IMR-90 (cell line): ENCODE measurements at regions not wholly inside any gene's neighbourhood (a gene's known extent, or its start where the extent isn't known, plus 50 kb on each side); places are given as distances from the start of the nearest gene placed in this dataset.

ENCODE experiments used
- ATAC-seq: fragments of 200-7000 bp; cut with Tn5 transposase; 2 replicates; pipeline ENCODE4 v1.9.1; 2020; ENCODE audit warnings: low read depth, mild to moderate bottlenecking, moderate library complexity
- BruUV-seq: library from RNA; stranded (reverse); fragments of 400-500 nt; replicated peaks from 2 replicates; lab custom pipeline; 2021; lab: Mats Ljungman, UMichigan
- CTCF ChIA-PET: fragments of 300-600 bp; formaldehyde crosslinking; extraction: SDS; loops from one replicate; lab custom pipeline; 2021; ENCODE audit warnings: antibody characterized with exemption; lab: Yijun Ruan, JAX
- POLR2A ChIA-PET: fragments of 300-600 bp; sonication (Branson Sonifier 250); formaldehyde crosslinking; loops from one replicate; lab custom pipeline; 2022; ENCODE audit warnings: antibody characterized with exemption; ENCODE audit not compliant: unreplicated experiment; lab: Charles Lee
- DNase-seq: peaks from one replicate; pipeline ENCODE4 v3.0.0; 2013
- H2AFZ ChIP-seq: replicated peaks from 2 replicates; pipeline ENCODE3; 2013; ENCODE audit warnings: low read length, mild to moderate bottlenecking; ENCODE audit not compliant: poor library complexity
- H2AK5ac ChIP-seq: 2 replicates; pipeline ENCODE4 v1.6.1; 2013; ENCODE audit warnings: low read depth, low read length, inconsistent platforms
- H2AK9ac ChIP-seq: replicated peaks from 2 replicates; pipeline ENCODE3; 2013; ENCODE audit warnings: mild to moderate bottlenecking, low read depth, low read length, moderate library complexity; ENCODE audit not compliant: poor library complexity
- H2BK120ac ChIP-seq: 2 replicates; pipeline ENCODE4 v1.6.1; 2013; ENCODE audit warnings: low read depth, low read length, inconsistent platforms
- H2BK15ac ChIP-seq: 3 replicates; pipeline ENCODE4 v1.6.1; 2013; ENCODE audit warnings: low read depth, low read length, inconsistent platforms
- H2BK20ac ChIP-seq: 2 replicates; pipeline ENCODE4 v1.6.1; 2013; ENCODE audit warnings: low read depth, mild to moderate bottlenecking, inconsistent platforms, low read length, moderate library complexity
- H2BK5ac ChIP-seq: 2 replicates; pipeline ENCODE4 v1.6.1; 2013; ENCODE audit warnings: mild to moderate bottlenecking, low read depth, low read length, inconsistent platforms; ENCODE audit not compliant: poor library complexity, severe bottlenecking
- H3K14ac ChIP-seq: replicated peaks from 2 replicates; pipeline ENCODE4 v1.6.1; 2013; ENCODE audit warnings: low read depth, low read length, inconsistent platforms
- H3K18ac ChIP-seq: 2 replicates; pipeline ENCODE4 v1.6.1; 2013; ENCODE audit warnings: low read depth, low read length, control low read depth
- H3K23ac ChIP-seq: 2 replicates; pipeline ENCODE4 v1.6.1; 2013; ENCODE audit warnings: low read depth, low read length, inconsistent platforms
- H3K27ac ChIP-seq: 2 replicates; pipeline ENCODE4 v1.5.1; 2013; ENCODE audit warnings: mild to moderate bottlenecking, control low read depth, low read length; ENCODE audit not compliant: insufficient read depth
- H3K27me3 ChIP-seq: 2 replicates; pipeline ENCODE4 v1.6.1; 2013; ENCODE audit warnings: low read length; ENCODE audit not compliant: control insufficient read depth, insufficient read depth
- H3K36me3 ChIP-seq: 2 replicates; pipeline ENCODE4 v1.6.1; 2013; ENCODE audit warnings: low read length, mixed read lengths; ENCODE audit not compliant: control insufficient read depth, insufficient read depth
- H3K4ac ChIP-seq: 2 replicates; pipeline ENCODE4 v1.6.1; 2013; ENCODE audit warnings: low read depth, low read length, inconsistent platforms
- H3K4me1 ChIP-seq: 2 replicates; pipeline ENCODE4 v1.6.1; 2013; ENCODE audit warnings: low read length, mixed read lengths; ENCODE audit not compliant: control insufficient read depth, insufficient read depth
- H3K4me2 ChIP-seq: 2 replicates; pipeline ENCODE4 v1.6.1; 2013; ENCODE audit warnings: low read depth, mild to moderate bottlenecking, control low read depth, low read length, moderate library complexity
- H3K4me3 ChIP-seq: 2 replicates; pipeline ENCODE4 v1.5.1; 2013; ENCODE audit warnings: low read depth, mild to moderate bottlenecking, control low read depth, low read length, moderate library complexity; ENCODE audit not compliant: insufficient read depth
- H3K56ac ChIP-seq: 2 replicates; pipeline ENCODE4 v1.6.1; 2013; ENCODE audit warnings: low read length, inconsistent platforms; ENCODE audit not compliant: insufficient read depth; ENCODE audit errors: extremely low read depth
- H3K79me1 ChIP-seq, 2 experiments: 2 replicates each; pipeline ENCODE4 v1.6.1; 2013; ENCODE audit warnings: low read length in 2 of 2, inconsistent platforms in 1 of 2, low read depth in 1 of 2
- H3K9ac ChIP-seq: 2 replicates; pipeline ENCODE4 v1.6.1; 2013; ENCODE audit warnings: low read depth, low read length, control low read depth
- H3K9me1 ChIP-seq: 2 replicates; pipeline ENCODE4 v1.6.1; 2013; ENCODE audit warnings: low read length, inconsistent platforms; ENCODE audit not compliant: insufficient read depth
- H3K9me3 ChIP-seq: 2 replicates; pipeline ENCODE4 v1.6.1; 2013; ENCODE audit warnings: low read length; ENCODE audit not compliant: control insufficient read depth, insufficient read depth
- H4K20me1 ChIP-seq: 2 replicates; pipeline ENCODE4 v1.6.1; 2013; ENCODE audit warnings: low read length, inconsistent platforms; ENCODE audit not compliant: insufficient read depth
- H4K5ac ChIP-seq: 2 replicates; pipeline ENCODE4 v1.6.1; 2013; ENCODE audit warnings: mild to moderate bottlenecking, low read depth, low read length, control low read depth
- H4K8ac ChIP-seq, 2 experiments: 2 replicates each; pipeline ENCODE4 v1.6.1; 2013; ENCODE audit warnings: low read depth in 2 of 2, low read length in 2 of 2, control low read depth in 1 of 2, inconsistent platforms in 1 of 2
- H4K91ac ChIP-seq: 2 replicates; pipeline ENCODE4 v1.6.1; 2013; ENCODE audit warnings: low read depth, low read length, inconsistent platforms; ENCODE audit not compliant: insufficient read depth
- BHLHE40 ChIP-seq: fragments of 150-350 bp; IDR thresholded peaks from 2 replicates; pipeline ENCODE4 v1.6.1; 2016; ENCODE audit warnings: mild to moderate bottlenecking, low read depth, low read length
- CEBPB ChIP-seq: IDR thresholded peaks from 2 replicates; pipeline ENCODE4 v1.6.1; 2012; ENCODE audit warnings: low read depth, low read length, improper control_type of control experiment
- CHD1 ChIP-seq: IDR thresholded peaks from 2 replicates; pipeline ENCODE4 v1.6.1; 2012; ENCODE audit warnings: low read depth, low read length, improper control_type of control experiment
- CTCF ChIP-seq: conservative IDR thresholded peaks from 2 replicates; pipeline ENCODE4 v1.5.1; 2012; ENCODE audit warnings: mild to moderate bottlenecking, low read depth, low read length, improper control_type of control experiment
- ELK1 ChIP-seq: fragments of 150-350 bp; IDR thresholded peaks from 2 replicates; pipeline ENCODE4 v1.6.1; 2016; ENCODE audit warnings: low read depth, mild to moderate bottlenecking, low read length, moderate library complexity, borderline replicate concordance
- FOS ChIP-seq: fragments of 150-350 bp; IDR thresholded peaks from 2 replicates; pipeline ENCODE4 v1.6.1; 2016; ENCODE audit warnings: low read depth, low read length
- MAFK ChIP-seq: IDR thresholded peaks from 2 replicates; pipeline ENCODE4 v1.6.1; 2012; ENCODE audit warnings: low read depth, low read length, improper control_type of control experiment
- MAZ ChIP-seq: IDR thresholded peaks from 2 replicates; pipeline ENCODE4 v1.6.1; 2012; ENCODE audit warnings: low read depth, mild to moderate bottlenecking, low read length, improper control_type of control experiment, moderate library complexity, borderline replicate concordance
- MXI1 ChIP-seq: IDR thresholded peaks from 2 replicates; pipeline ENCODE4 v1.6.1; 2012; ENCODE audit warnings: low read depth, mild to moderate bottlenecking, low read length, moderate library complexity, borderline replicate concordance
- NFE2L2 ChIP-seq: fragments of 150-350 bp; IDR thresholded peaks from 2 replicates; pipeline ENCODE4 v1.6.1; 2016; ENCODE audit warnings: low read depth, mild to moderate bottlenecking, low read length
- POLR2A ChIP-seq: IDR thresholded peaks from 2 replicates; pipeline ENCODE4 v1.6.1; 2012; ENCODE audit warnings: mild to moderate bottlenecking, low read depth, low read length
- RAD21 ChIP-seq: IDR thresholded peaks from 2 replicates; pipeline ENCODE4 v1.6.1; 2012; ENCODE audit warnings: low read length, improper control_type of control experiment
- RCOR1 ChIP-seq: IDR thresholded peaks from 2 replicates; pipeline ENCODE4 v1.6.1; 2012; ENCODE audit warnings: mild to moderate bottlenecking, low read length, improper control_type of control experiment; ENCODE audit not compliant: insufficient replicate concordance
- RFX5 ChIP-seq: IDR thresholded peaks from 2 replicates; pipeline ENCODE4 v1.8.0; 2012; ENCODE audit warnings: low read depth, mild to moderate bottlenecking, low read length, moderate library complexity
- SMC3 ChIP-seq: fragments of 150-350 bp; IDR thresholded peaks from 2 replicates; pipeline ENCODE4 v1.6.1; 2016; ENCODE audit warnings: low read depth, mild to moderate bottlenecking, antibody characterized with exemption, low read length, moderate library complexity
- USF2 ChIP-seq: fragments of 150-350 bp; IDR thresholded peaks from 2 replicates; pipeline ENCODE4 v1.6.1; 2017; ENCODE audit warnings: mild to moderate bottlenecking, antibody characterized with exemption, low read length, low read depth
- WGBS, 2 experiments: methylation state at CpG; one replicate each; pipeline versions ENCODE4 v1.1.5 to v1.1.7; 2013; ENCODE audit warnings: missing lambda C conversion rate in 2 of 2; ENCODE audit not compliant: insufficient read length in 1 of 2; ENCODE audit errors: extremely low coverage in 2 of 2; 5-methylcytosine and 5-hydroxymethylcytosine counted together
- dilution Hi-C: fragments of 300-500 bp; cut with HindIII; formaldehyde crosslinking; loops from one replicate; pipeline ENCODE4 v1.14.3; 2018; ENCODE audit warnings: low sequenced_read_pairs; ENCODE audit not compliant: unreplicated experiment
- in situ Hi-C: fragments of 300-500 bp; cut with MboI; formaldehyde crosslinking; loops from 3 replicates; pipeline ENCODE4 v1.14.3; 2019; ENCODE audit warnings: low sequenced_read_pairs, inconsistent platforms, mixed read lengths
- intact Hi-C: fragments of 100-400 bp; cut with micrococcal nuclease; formaldehyde crosslinking; loops from 2 replicates; pipeline ENCODE4 v1.10.0; 2022

- H2BK20ac ChIP-seq = no peak overlapping the region
- H3K4ac ChIP-seq = no peak overlapping the region
- H3K36me3 ChIP-seq = no peaks in the 10 kb centered on the region
- dilution Hi-C loops = no loop called here
- no peak overlapping the region for H2AK9ac ChIP-seq
- H3K56ac ChIP-seq = no peak overlapping the region
- no peak overlapping the region for H2BK5ac ChIP-seq
- no peak overlapping the region for H3K18ac ChIP-seq
- ChIA-PET CTCF (no interaction called here), POLR2A (no interaction called here)
- H3K4me2 ChIP-seq = no peak overlapping the region
- H4K20me1 ChIP-seq = no peaks in the 10 kb centered on the region
- in situ Hi-C loops = no loop called here
- H4K8ac ChIP-seq = no peak overlapping the region
- H2AK5ac ChIP-seq = no peak overlapping the region
- no peaks in the 10 kb centered on the region for H3K27me3 ChIP-seq
- no peak overlapping the region for H2AFZ ChIP-seq
- H3K27ac ChIP-seq = no peak overlapping the region
- no peak overlapping the region for H4K5ac ChIP-seq
- H3K4me1 ChIP-seq = no peaks in the 10 kb centered on the region
- BruUV-seq = no TSS peak
- H3K4me3 ChIP-seq = no peak overlapping the region
- H3K9me3 ChIP-seq = peaks cover 12% of the 10 kb centered on the region
- no peaks in the 10 kb centered on the region for H3K9me1 ChIP-seq
- 86% methylated on average over 1 of the region's 1 CpG; no CpG with 5 or more reads in 1 of the 2 experiments for WGBS, 2 experiments
- DNase-seq (no peak), ATAC-seq (no peak)
- no peak overlapping the region for H2BK120ac ChIP-seq
- no peak overlapping the region for H3K14ac ChIP-seq
- no peak overlapping the region for H3K9ac ChIP-seq
- intact Hi-C loops = no loop called here
- no peak overlapping the region for H3K23ac ChIP-seq
- H3K79me1 ChIP-seq = no peaks in the 10 kb centered on the region
- H2BK15ac ChIP-seq = no peak overlapping the region
- TF ChIP-seq RCOR1 (no peak), SMC3 (no peak), CEBPB (no peak), USF2 (no peak), CHD1 (no peak), CTCF (no peak), POLR2A (no peak), RFX5 (no peak), FOS (no peak), MAFK (no peak), NFE2L2 (no peak), MXI1 (no peak), RAD21 (no peak), MAZ (no peak), BHLHE40 (no peak), ELK1 (no peak)
- no peak overlapping the region for H4K91ac ChIP-seq
Observed at GRCh38 chr3:181183764-181184163, 194.2 kb upstream of the DNAJC19 start.
